ENCODE measurements at regions not wholly inside any gene's neighbourhood (a gene's known extent, or its start where the extent isn't known, plus 50 kb on each side); places are given as distances from the start of the nearest gene placed in this dataset.

GRCh38 chr12:22765421-22766130 lies 140.6 kb downstream of the ETNK1 start:
- no peak for DNase-seq (ENCODE audit: low read depth)
- TF ChIP-seq CTCF (conservative IDR thresholded peaks at IDR 0.05; ENCODE audit: low read depth, low read length): no peak
- no peak overlapping the region for H3K4me3 ChIP-seq (ENCODE audit: low read depth, low read length)

GRCh38 chr12:22766911-22767420 lies 142.0 kb downstream of the ETNK1 start:
- no peak for DNase-seq (ENCODE audit: low read depth)
- TF ChIP-seq CTCF (conservative IDR thresholded peaks at IDR 0.05; ENCODE audit: low read depth, low read length): no peak
- H3K4me3 ChIP-seq (ENCODE audit: low read depth, low read length): no peak overlapping the region

GRCh38 chr12:22781339-22781738 lies 156.4 kb downstream of the ETNK1 start:
- TF ChIP-seq CTCF (conservative IDR thresholded peaks at IDR 0.05; ENCODE audit: low read depth, low read length): peak; percentile 10

GRCh38 chr12:22787557-22787956 lies 162.6 kb downstream of the ETNK1 start:
- no peak for TF ChIP-seq CTCF (conservative IDR thresholded peaks at IDR 0.05; ENCODE audit: low read depth, low read length)
- no peak overlapping the region for H3K4me3 ChIP-seq (ENCODE audit: low read depth, low read length)
- peak; percentile 54 for DNase-seq (ENCODE audit: low read depth)

More at GRCh38 chr12:22781339-22781738, 156.4 kb downstream of the ETNK1 start:
- H3K4me3 ChIP-seq (ENCODE audit: low read depth, low read length): no peak overlapping the region
- DNase-seq (ENCODE audit: low read depth): no peak

- no peak overlapping the region for H3K4me3 ChIP-seq (ENCODE audit: low read depth, low read length)
- DNase-seq (ENCODE audit: low read depth): no peak
- TF ChIP-seq CTCF (conservative IDR thresholded peaks at IDR 0.05; ENCODE audit: low read depth, low read length): no peak
These were observed 163.9 kb downstream of the ETNK1 start for GRCh38 chr12:22788913-22789312.

- no peak overlapping the region for H3K4me3 ChIP-seq (ENCODE audit: low read depth, low read length)
- DNase-seq (ENCODE audit: low read depth): no peak
- no peak for TF ChIP-seq CTCF (conservative IDR thresholded peaks at IDR 0.05; ENCODE audit: low read depth, low read length)
These were observed 167.2 kb downstream of the ETNK1 start for GRCh38 chr12:22792138-22792537.

- no peak for TF ChIP-seq CTCF (conservative IDR thresholded peaks at IDR 0.05; ENCODE audit: low read depth, low read length)
- DNase-seq (ENCODE audit: low read depth): no peak
- no peak overlapping the region for H3K4me3 ChIP-seq (ENCODE audit: low read depth, low read length)
These were observed 169.0 kb downstream of the ETNK1 start for GRCh38 chr12:22794017-22794416.
